SK-N-SH (cell line): ENCODE measurements at regions not wholly inside any gene's neighbourhood (a gene's known extent, or its start where the extent isn't known, plus 50 kb on each side); places are given as distances from the start of the nearest gene placed in this dataset.

ENCODE experiments used
- CTCF ChIA-PET: fragments of 300-600, 350-600 bp; formaldehyde crosslinking; extraction: SDS; loops from one replicate; lab custom pipeline; 2021; lab: Yijun Ruan, JAX
- POLR2A ChIA-PET: fragments of 350-600 bp; sonication (Branson Sonifier 250); formaldehyde crosslinking; extraction: SDS; loops from one replicate; lab custom pipeline; 2020; ENCODE audit warnings: antibody characterized with exemption, inconsistent platforms; lab: Yijun Ruan, JAX
- DNase-seq: peaks from one replicate; pipeline ENCODE4 v3.0.0; 2012
- H2AFZ ChIP-seq: fragments of 200-600 bp; sonication (generic); 2 replicates; pipeline ENCODE4 v1.8.1; 2016; ENCODE audit warnings: antibody characterized with exemption, mild to moderate bottlenecking, low read depth
- H3F3A ChIP-seq: fragments of 200-600 bp; sonication (generic); replicated peaks from 2 replicates; pipeline ENCODE3; 2016; ENCODE audit warnings: antibody characterized with exemption, mild to moderate bottlenecking; ENCODE audit not compliant: insufficient read depth
- H3K27ac ChIP-seq, 2 experiments: fragments of 200-500 bp in 1 of 2; fragments of 200-600 bp in 1 of 2; sonication (Bioruptor generic) in 1 of 2; sonication (generic), shearing (Covaris generic) in 1 of 2; 2 replicates each; pipeline versions ENCODE4 v1.5.1 to v1.6.1; 2014 to 2016; ENCODE audit warnings: low read depth in 2 of 2, inconsistent platforms in 1 of 2, low read length in 1 of 2, mild to moderate bottlenecking in 1 of 2, mixed read lengths in 1 of 2
- H3K27me3 ChIP-seq: fragments of 200-600 bp; sonication (generic), shearing (Covaris generic); 2 replicates; pipeline ENCODE4 v1.6.1; 2016; ENCODE audit warnings: mixed run types; ENCODE audit not compliant: insufficient read depth
- H3K36me3 ChIP-seq, 2 experiments: fragments of 200-500 bp in 1 of 2; fragments of 200-600 bp in 1 of 2; sonication (Bioruptor generic) in 1 of 2; sonication (generic) in 1 of 2; replicated peaks in 1 of 2; 2 replicates each; pipeline versions ENCODE3 to v1.5.1; 2014 to 2016; ENCODE audit warnings: low read length in 1 of 2, mild to moderate bottlenecking in 1 of 2; ENCODE audit not compliant: insufficient read depth in 2 of 2, control insufficient read depth in 1 of 2
- H3K4me1 ChIP-seq, 2 experiments: fragments of 200-500 bp in 1 of 2; fragments of 200-600 bp in 1 of 2; sonication (Bioruptor generic) in 1 of 2; sonication (generic), shearing (Covaris generic) in 1 of 2; 2 replicates each; pipeline versions ENCODE4 v1.5.1 to v1.6.1; 2014 to 2016; ENCODE audit warnings: low read depth in 1 of 2, low read length in 1 of 2, mixed run types in 1 of 2; ENCODE audit not compliant: insufficient read depth in 2 of 2, control insufficient read depth in 1 of 2
- H3K4me2 ChIP-seq: fragments of 200-600 bp; sonication (generic), shearing (Covaris generic); 2 replicates; pipeline ENCODE4 v1.6.1; 2017; ENCODE audit warnings: mixed run types
- H3K4me3 ChIP-seq, 2 experiments: fragments of 200-500 bp in 1 of 2; fragments of 200-600 bp in 1 of 2; sonication (Bioruptor generic) in 1 of 2; sonication (generic), shearing (Covaris generic) in 1 of 2; 2 replicates each; pipeline versions ENCODE4 v1.5.1 to v1.8.1; 2014 to 2016; ENCODE audit warnings: low read depth in 2 of 2, inconsistent platforms in 1 of 2, low read length in 1 of 2, mild to moderate bottlenecking in 1 of 2, mixed read lengths in 1 of 2, moderate library complexity in 1 of 2
- H3K79me2 ChIP-seq: fragments of 200-600 bp; sonication (generic); 2 replicates; pipeline ENCODE4 v1.8.1; 2017; ENCODE audit warnings: mild to moderate bottlenecking; ENCODE audit not compliant: insufficient read depth
- H3K9ac ChIP-seq: fragments of 200-600 bp; sonication (generic); 2 replicates; pipeline ENCODE4 v1.6.1; 2017; ENCODE audit warnings: mixed run types
- H3K9me2 ChIP-seq: fragments of 200-600 bp; sonication (generic); 2 replicates; pipeline ENCODE4 v1.6.1; 2017; ENCODE audit warnings: mixed run types
- H3K9me3 ChIP-seq: fragments of 200-600 bp; sonication (generic); 2 replicates; pipeline ENCODE4 v1.6.1; 2017; ENCODE audit warnings: mixed run types, mild to moderate bottlenecking, moderate library complexity
- H4K20me1 ChIP-seq: fragments of 200-600 bp; sonication (generic); 2 replicates; pipeline ENCODE4 v1.6.1; 2017; ENCODE audit warnings: mild to moderate bottlenecking, mixed run types; ENCODE audit not compliant: insufficient read depth
- CHD2 ChIP-seq: fragments of 150-350 bp; IDR thresholded peaks from 2 replicates; pipeline ENCODE4 v1.6.1; 2018; ENCODE audit warnings: low read length; ENCODE audit not compliant: partially characterized antibody
- EP300 ChIP-seq, 2 experiments: IDR thresholded peaks; 2 replicates each; pipeline versions ENCODE4 v1.4.0 to v1.6.1; 2012; ENCODE audit warnings: borderline replicate concordance in 1 of 2, low read depth in 1 of 2, low read length in 1 of 2
- EZH2phosphoT487 ChIP-seq: fragments of 200-600 bp; sonication (generic); IDR thresholded peaks from 2 replicates; pipeline ENCODE4 v1.6.1; 2017; ENCODE audit warnings: low read depth, mixed run types, mild to moderate bottlenecking, antibody characterized with exemption, moderate library complexity, borderline replicate concordance
- FOXJ3 ChIP-seq: sonication (generic); formaldehyde crosslinking; IDR thresholded peaks from 2 replicates; pipeline ENCODE4 v1.5.1; 2020; ENCODE audit warnings: mild to moderate bottlenecking, missing genetic modification reagents
- FOXM1 ChIP-seq: IDR thresholded peaks from 2 replicates; pipeline ENCODE4 v1.4.0; 2012; ENCODE audit warnings: low read depth, mild to moderate bottlenecking
- GATA2 ChIP-seq: sonication (generic); formaldehyde crosslinking; IDR thresholded peaks from 2 replicates; pipeline ENCODE4 v1.5.0; 2020; ENCODE audit warnings: mild to moderate bottlenecking, missing genetic modification reagents
- JUND ChIP-seq: IDR thresholded peaks from 2 replicates; pipeline ENCODE4 v1.4.0; 2012
- NFIC ChIP-seq: IDR thresholded peaks from 2 replicates; pipeline ENCODE4 v1.4.0; 2012; ENCODE audit warnings: borderline replicate concordance
- POLR2AphosphoS5 ChIP-seq: IDR thresholded peaks from 2 replicates; pipeline ENCODE4 v1.6.1; 2012; ENCODE audit warnings: low read depth, low read length
- RFX5 ChIP-seq: IDR thresholded peaks from 2 replicates; pipeline ENCODE4 v1.6.1; 2012; ENCODE audit warnings: mild to moderate bottlenecking, improper control_type of control experiment, low read length
- RXRA ChIP-seq: IDR thresholded peaks from 2 replicates; pipeline ENCODE4 v1.4.0; 2012; ENCODE audit warnings: low read depth, mild to moderate bottlenecking, borderline replicate concordance
- SMC3 ChIP-seq: IDR thresholded peaks from 2 replicates; pipeline ENCODE4 v1.6.1; 2012; ENCODE audit warnings: low read depth, low read length, improper control_type of control experiment
- TAF1 ChIP-seq: IDR thresholded peaks from 2 replicates; pipeline ENCODE4 v1.6.1; 2012; ENCODE audit warnings: low read depth, mild to moderate bottlenecking, low read length, moderate library complexity, borderline replicate concordance
- TCF12 ChIP-seq: IDR thresholded peaks from 2 replicates; pipeline ENCODE4 v1.4.0; 2012
- YY1 ChIP-seq: IDR thresholded peaks from 2 replicates; pipeline ENCODE4 v1.4.0; 2012; ENCODE audit warnings: low read depth, mild to moderate bottlenecking
- WGBS: methylation state at CpG from one replicate; pipeline ENCODE4 v1.1.6; 2017; ENCODE audit warnings: low lambda C conversion rate; 5-methylcytosine and 5-hydroxymethylcytosine counted together
- TF ChIP-seq, protein P1 (sequence below): IDR thresholded peaks from 2 replicates; pipeline ENCODE4; 2012
- TF ChIP-seq, protein P2 (sequence below): IDR thresholded peaks from 2 replicates; pipeline ENCODE4 v1.4.0; 2012; ENCODE audit warnings: low read depth, borderline replicate concordance
- TF ChIP-seq, protein P3 (sequence below): IDR thresholded peaks from 2 replicates; pipeline ENCODE4 v1.4.0; 2012; ENCODE audit warnings: low read depth
- TF ChIP-seq, protein P4 (sequence below): IDR thresholded peaks from 2 replicates; pipeline ENCODE4 v1.4.0; 2012; ENCODE audit warnings: low read depth, borderline replicate concordance
- TF ChIP-seq, protein P5 (sequence below): IDR thresholded peaks from 2 replicates; pipeline ENCODE4 v1.6.1; 2012; ENCODE audit warnings: mild to moderate bottlenecking, low read depth, low read length, moderate library complexity

DNA sequence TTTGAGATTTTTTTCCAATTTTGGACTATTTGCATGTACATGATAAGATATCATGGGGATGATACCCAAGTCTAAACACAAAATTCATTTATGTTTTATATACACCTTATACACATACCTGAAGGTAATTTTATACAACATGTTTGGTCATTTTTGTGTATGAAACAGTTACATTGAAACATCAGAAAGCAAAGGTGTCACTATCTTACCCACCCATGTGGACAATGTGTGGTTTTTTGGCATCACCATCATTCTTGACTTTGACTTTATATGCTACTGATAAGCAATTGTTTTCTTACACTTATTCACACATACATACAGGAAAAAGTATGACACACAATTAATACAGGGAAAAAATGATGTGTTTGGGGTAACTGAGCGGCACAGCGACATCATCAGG lies 51.0 kb upstream of the ACVR1 start:
- no peak for DNase-seq
- Histone ChIP-seq H3K4me2 (no peak overlapping the region), H3K79me2 (no peaks in the 10 kb centered on the region), H4K20me1 (no peaks in the 10 kb centered on the region), H3F3A (no peaks in the 10 kb centered on the region), H3K9ac (no peak overlapping the region), H3K4me3 (no peak overlapping the region), H3K4me1 (no peaks in the 10 kb centered on the region), H2AFZ (no peak overlapping the region), H3K9me2 (no peaks in the 10 kb centered on the region), H3K9me3 (no peaks in the 10 kb centered on the region), H3K27me3 (no peaks in the 10 kb centered on the region), H3K36me3 (no peaks in the 10 kb centered on the region), H3K27ac (no peak overlapping the region)
- CTCF ChIA-PET: no interaction called here
- TF ChIP-seq, protein P1, sequence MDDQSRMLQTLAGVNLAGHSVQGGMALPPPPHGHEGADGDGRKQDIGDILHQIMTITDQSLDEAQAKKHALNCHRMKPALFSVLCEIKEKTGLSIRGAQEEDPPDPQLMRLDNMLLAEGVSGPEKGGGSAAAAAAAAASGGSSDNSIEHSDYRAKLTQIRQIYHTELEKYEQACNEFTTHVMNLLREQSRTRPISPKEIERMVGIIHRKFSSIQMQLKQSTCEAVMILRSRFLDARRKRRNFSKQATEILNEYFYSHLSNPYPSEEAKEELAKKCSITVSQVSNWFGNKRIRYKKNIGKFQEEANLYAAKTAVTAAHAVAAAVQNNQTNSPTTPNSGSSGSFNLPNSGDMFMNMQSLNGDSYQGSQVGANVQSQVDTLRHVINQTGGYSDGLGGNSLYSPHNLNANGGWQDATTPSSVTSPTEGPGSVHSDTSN: no peak
- TF ChIP-seq EZH2phosphoT487 (no peak), YY1 (no peak), EP300 (IDR thresholded peaks at IDR 0.05; ENCODE audit: borderline replicate concordance in 1 of 2, low read depth in 1 of 2, low read length in 1 of 2) (no peak), POLR2AphosphoS5 (no peak), NFIC (no peak), FOXJ3 (CRISPR knock-in tag) (no peak), CHD2 (no peak), RFX5 (no peak), FOXM1 (no peak), GATA2 (CRISPR knock-in tag) (no peak), TAF1 (no peak), RXRA (no peak), TCF12 (no peak), SMC3 (no peak), JUND (no peak)
- TF ChIP-seq, protein P2, sequence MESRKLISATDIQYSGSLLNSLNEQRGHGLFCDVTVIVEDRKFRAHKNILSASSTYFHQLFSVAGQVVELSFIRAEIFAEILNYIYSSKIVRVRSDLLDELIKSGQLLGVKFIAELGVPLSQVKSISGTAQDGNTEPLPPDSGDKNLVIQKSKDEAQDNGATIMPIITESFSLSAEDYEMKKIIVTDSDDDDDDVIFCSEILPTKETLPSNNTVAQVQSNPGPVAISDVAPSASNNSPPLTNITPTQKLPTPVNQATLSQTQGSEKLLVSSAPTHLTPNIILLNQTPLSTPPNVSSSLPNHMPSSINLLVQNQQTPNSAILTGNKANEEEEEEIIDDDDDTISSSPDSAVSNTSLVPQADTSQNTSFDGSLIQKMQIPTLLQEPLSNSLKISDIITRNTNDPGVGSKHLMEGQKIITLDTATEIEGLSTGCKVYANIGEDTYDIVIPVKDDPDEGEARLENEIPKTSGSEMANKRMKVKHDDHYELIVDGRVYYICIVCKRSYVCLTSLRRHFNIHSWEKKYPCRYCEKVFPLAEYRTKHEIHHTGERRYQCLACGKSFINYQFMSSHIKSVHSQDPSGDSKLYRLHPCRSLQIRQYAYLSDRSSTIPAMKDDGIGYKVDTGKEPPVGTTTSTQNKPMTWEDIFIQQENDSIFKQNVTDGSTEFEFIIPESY: no peak
- TF ChIP-seq, protein P3, sequence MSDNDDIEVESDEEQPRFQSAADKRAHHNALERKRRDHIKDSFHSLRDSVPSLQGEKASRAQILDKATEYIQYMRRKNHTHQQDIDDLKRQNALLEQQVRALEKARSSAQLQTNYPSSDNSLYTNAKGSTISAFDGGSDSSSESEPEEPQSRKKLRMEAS: no peak
- TF ChIP-seq, protein P4, sequence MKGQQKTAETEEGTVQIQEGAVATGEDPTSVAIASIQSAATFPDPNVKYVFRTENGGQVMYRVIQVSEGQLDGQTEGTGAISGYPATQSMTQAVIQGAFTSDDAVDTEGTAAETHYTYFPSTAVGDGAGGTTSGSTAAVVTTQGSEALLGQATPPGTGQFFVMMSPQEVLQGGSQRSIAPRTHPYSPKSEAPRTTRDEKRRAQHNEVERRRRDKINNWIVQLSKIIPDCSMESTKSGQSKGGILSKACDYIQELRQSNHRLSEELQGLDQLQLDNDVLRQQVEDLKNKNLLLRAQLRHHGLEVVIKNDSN: no peak
- TF ChIP-seq, protein P5, sequence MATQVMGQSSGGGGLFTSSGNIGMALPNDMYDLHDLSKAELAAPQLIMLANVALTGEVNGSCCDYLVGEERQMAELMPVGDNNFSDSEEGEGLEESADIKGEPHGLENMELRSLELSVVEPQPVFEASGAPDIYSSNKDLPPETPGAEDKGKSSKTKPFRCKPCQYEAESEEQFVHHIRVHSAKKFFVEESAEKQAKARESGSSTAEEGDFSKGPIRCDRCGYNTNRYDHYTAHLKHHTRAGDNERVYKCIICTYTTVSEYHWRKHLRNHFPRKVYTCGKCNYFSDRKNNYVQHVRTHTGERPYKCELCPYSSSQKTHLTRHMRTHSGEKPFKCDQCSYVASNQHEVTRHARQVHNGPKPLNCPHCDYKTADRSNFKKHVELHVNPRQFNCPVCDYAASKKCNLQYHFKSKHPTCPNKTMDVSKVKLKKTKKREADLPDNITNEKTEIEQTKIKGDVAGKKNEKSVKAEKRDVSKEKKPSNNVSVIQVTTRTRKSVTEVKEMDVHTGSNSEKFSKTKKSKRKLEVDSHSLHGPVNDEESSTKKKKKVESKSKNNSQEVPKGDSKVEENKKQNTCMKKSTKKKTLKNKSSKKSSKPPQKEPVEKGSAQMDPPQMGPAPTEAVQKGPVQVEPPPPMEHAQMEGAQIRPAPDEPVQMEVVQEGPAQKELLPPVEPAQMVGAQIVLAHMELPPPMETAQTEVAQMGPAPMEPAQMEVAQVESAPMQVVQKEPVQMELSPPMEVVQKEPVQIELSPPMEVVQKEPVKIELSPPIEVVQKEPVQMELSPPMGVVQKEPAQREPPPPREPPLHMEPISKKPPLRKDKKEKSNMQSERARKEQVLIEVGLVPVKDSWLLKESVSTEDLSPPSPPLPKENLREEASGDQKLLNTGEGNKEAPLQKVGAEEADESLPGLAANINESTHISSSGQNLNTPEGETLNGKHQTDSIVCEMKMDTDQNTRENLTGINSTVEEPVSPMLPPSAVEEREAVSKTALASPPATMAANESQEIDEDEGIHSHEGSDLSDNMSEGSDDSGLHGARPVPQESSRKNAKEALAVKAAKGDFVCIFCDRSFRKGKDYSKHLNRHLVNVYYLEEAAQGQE: no peak
- POLR2A ChIA-PET: no interaction called here
- 85% methylated on average over 2 of the region's 2 CpGs for WGBS
